GM19328 (cell line): ENCODE measurements at regions not wholly inside any gene's neighbourhood (a gene's known extent, or its start where the extent isn't known, plus 50 kb on each side); places are given as distances from the start of the nearest gene placed in this dataset.

Experiments
- ATAC-seq: cut with Tn5 transposase; IDR thresholded peaks from one replicate; pipeline ENCODE4 v1.9.1; 2021; ENCODE audit warnings: mild to moderate bottlenecking, moderate library complexity; ENCODE audit not compliant: unreplicated experiment

DNA sequence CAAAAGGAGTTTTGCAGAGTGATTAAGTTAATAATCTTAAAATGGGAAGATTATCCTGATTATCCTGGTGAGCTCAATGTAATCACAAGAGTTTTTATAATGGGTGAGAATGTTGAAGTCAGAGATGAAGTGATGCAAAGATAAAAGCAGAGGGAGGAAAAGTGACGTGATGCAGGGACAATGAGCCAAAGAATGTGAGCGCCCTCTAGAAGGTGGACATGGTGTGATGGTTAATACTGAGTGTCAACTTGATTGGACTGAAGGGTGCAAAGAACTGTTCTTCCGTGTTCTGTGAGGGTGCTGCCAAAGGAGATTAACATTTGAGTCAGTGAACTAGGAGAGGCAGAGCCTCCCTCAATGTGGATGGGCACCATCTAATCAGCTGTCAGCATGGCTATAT, 569.6 kb upstream of the AGTR1 start:
- no peak for ATAC-seq

DNA sequence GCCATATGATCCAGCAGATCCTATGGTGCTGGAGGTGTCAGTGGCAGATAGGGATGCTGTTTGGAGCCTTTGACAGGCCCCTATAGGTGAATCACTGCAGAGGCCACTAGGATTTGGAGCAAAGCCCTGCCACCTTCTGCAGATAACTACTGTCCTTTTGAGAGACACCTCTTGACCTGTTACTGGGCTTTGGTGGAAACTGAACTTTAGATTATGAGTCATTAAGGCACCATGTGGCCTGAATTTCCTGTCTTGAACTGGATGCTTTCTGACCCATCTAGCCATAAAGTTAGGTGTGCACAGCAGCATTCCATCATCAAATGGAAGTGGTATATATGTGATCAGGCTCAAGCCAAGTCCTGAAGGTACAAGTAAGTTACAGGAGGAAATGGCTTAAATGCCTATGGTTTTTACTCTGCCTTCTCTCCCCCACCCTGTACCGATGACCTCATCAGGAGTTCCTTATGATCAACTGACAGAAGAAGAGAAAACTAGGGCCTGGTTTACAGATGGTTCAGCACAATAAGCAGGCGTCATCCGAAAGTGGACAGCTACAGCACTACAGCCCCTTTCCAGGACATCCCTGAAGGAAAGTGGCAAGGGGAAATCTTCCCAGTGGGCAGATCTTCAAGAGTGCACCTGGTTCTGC, 565.6 kb upstream of the AGTR1 start:
- ATAC-seq, result no peak

DNA sequence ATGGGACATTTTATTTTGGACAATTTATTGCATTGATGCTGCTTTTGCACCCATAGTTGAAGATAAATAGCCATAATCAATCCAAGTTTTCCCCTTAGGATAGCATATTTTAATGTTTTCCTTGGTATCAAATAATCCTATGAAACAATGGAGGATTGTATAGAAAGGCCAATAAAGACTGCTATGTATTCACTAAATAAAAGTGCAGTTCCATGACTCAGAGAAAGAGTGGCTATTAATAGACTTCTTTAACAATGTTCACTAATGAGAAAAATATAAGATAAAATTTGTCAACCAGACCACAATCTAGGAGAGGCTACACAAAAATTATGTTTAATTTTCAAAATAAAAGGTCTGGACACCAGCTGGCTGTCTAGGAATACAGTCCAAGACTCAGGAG, 560.9 kb upstream of the AGTR1 start:
- no peak for ATAC-seq

DNA sequence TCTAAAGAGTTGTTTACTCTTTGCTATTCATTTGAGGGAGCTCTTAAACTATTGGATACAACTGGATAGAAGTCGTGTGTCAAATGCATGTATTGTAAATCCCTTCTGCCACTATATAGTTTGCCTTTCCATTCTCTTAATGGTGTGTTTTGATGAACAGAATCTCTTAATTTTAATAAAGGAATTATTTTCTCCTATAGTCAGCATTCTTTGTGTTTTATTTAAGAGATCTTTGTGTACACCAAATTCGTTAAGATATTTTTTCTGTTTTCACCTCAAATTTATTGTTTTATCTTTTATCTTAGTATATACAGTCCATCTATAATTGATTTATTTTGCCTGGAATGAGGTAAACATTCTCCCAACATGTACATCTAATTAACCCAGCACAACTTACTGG, 551.5 kb upstream of the AGTR1 start:
- ATAC-seq, result no peak

DNA sequence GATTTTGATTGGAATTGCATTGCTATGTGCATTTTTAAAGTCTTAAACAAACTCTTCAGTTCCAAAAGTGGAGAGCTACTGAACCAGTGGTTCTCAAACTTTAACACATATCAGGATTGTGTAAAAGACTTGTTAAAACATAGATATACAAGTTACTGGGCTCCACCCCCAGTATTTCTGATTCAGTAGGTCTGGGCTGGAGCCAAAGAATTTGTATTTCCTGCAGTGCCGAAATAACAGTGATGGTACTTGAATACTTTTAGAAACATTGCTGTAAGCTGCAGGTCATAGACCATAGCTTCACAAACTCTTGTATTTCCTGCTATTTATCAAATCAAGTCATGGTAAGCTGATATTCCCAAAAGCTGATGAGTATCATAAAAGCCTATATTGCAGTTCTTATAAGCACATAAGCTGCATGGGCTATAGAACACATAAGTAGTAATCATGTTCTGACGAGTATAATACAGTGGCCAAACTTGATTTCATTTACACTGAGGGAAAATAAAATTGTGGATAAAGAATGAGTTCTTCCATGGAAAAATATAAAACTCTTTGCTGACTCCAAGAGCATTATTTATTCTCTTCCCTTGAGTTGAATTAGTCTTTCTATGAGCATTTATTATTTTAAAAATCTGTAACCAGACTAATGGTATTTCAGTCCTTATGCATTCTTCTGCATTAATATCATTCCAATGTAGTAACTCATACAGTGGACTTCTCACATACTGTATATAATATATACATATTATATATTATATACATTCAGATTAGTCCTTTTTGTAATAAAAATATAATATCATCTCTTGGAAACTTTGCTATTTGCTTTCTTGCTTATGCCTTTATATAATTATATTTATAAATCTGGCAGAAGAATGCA, 550.5 kb upstream of the AGTR1 start:
- ATAC-seq, result no peak

DNA sequence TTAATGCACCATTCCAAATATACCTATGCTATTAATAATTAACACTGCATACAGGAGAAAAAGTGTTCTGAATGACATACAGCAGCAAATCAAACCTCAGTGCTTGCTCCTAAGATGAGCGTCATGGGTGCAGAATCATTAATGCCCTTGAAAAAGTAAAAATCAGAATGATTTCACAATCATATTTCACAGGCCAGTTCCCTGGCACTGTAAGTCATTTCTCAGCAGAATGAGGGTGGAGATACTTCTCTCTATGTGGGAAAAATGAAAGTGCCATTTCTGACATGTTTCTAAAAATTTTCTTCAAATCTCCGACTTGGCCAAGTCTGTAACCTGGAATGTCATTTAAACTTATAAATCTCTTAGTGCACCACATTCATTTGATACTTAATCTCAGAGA, 549.8 kb upstream of the AGTR1 start:
- no peak for ATAC-seq

DNA sequence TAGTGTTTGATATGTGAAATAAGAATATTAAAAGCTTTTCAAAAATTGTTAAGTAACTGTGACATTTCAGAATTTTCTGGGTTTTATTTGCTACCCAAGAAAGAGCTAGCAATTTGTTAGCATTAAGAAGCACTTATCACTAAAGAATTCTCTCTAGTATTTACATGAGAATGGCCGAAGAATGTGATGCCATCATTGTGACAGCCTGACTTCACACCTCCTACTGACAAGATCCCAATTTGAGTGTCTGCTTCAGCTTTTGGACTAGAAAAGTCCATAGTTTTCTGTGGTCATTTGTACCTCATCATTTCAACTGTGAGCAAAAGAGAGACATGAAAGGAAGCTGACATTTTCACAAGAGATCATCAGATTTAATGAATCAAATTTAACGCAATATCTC, 548.1 kb upstream of the AGTR1 start:
- ATAC-seq, result no peak

DNA sequence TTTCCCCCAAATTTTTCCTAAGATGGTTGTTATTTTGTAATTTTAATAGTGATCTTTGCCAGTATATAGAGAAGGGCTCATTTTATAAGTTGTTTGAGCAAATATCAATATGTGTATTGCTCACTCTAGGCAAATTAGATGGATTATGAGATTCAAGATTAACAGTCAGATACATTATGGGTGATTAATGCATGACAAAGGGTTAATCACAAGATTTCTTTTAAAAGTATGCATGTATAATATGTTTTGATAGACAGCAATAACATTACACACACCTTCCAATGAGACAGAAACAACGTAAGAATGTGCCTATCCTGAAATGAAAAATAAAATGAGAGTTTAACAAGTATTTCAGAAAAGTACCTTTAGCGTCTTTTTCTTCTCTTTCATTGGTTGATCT, 547.6 kb upstream of the AGTR1 start:
- ATAC-seq, result no peak

DNA sequence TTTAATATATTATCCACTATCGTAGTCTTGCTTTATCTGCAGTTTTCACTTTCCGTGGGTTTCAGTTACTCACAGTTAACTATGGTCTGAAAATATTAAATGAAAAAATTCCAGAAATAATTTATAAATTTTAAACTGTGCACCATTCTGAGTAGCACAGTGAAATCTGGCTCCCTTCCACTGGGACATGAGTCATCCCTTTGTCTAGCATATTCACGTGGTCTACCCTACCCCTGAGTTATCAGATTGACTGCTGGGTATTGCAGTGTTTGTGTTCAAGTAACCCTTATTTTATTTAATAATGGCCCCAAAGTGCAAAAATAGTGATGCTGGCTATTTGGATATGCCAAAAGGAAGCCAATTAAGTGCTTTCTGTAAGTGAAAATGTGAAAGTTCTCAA, 539.5 kb upstream of the AGTR1 start:
- no peak for ATAC-seq

DNA sequence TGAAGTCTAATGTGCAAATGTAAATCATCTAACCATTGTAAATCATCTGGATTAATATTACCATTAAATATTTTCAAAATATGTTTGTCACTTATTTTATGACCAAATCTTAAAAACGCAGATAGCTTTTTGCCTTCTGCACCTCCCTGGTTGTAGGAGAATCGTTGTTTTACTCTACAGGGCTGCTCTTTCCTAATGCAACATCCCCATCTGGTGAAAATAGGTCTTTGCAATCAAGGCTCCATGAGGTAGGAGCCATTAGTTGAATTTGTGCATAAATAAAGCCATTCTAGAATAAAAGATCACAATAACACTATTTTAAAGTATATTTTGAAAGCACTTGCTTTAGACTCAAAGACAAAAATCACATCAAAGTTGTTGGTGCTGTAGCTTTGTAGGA, 535.6 kb upstream of the AGTR1 start:
- ATAC-seq, result no peak

DNA sequence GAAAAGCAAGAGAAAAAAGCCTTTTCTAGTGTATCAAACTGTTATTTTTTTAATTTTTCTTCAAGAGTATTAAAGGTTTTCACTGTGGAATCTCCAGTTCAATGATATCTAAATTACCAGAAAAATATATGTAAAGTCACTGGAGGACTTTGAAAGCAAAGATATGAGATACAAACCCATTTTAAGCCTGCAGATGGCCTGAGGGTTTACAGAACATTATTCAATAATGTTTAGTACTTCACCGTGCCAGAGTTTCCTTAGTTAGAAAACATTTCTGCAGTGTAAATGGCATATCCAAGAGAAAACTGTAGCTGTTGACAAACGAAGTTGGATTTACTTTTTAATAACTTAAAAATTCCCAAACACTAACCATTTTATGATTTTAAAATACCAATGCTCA, 529.4 kb upstream of the AGTR1 start:
- no peak for ATAC-seq

DNA sequence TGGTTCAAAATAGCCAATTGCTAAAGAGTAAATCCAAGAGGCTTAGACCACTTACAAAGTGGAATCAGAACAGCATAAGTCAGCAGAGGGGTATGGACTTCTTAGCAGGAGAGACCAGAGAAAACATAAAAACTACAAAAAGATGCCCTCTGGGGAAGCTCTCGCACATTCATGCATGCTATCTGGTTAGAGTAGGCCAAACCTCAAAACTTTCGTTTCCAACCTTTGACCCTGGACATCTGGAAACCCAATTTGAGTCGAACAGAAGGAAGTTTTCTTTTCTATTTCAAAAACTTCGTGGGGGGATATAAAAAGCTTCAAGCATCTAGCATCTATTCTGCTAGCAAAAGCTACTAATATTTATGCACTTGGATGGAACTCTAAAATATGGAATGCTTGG, 523.9 kb upstream of the AGTR1 start:
- no peak for ATAC-seq

DNA sequence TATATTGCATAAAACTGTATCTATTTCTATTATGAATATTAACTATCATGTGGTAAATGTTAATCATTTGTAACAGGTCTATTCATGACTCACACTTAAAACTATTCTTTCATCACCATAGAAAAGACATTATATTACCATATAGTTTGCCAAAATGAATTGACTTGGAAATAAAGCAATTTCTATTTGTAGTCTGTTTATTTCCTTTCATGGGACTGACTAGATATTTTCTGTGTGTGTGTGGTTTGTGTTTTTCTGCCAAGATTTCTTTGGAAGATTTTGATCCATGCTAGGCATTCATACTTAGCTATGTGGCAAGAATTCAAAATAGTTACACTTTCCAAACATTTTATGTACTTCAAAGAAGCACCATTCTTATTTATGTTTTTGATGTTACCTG, 522.5 kb upstream of the AGTR1 start:
- no peak for ATAC-seq

DNA sequence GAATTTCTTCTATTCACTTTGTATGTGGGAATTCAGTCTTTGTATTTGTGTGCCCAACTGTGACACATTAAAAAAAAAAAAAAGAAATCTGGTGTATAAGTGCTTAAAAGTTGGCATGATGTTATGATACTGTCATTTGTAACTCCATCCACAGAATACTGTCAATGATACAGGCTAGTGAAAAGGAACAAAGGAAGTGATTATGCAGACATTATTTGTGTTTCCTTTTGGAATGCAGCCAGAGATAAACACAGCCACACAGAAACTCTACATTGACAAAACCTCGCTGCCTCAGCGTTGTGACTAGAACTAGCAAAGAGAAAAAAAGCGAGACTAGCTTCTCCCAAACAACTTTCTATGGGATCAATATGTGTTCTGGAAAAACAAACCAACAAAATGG, 519.2 kb upstream of the AGTR1 start:
- ATAC-seq, result no peak

DNA sequence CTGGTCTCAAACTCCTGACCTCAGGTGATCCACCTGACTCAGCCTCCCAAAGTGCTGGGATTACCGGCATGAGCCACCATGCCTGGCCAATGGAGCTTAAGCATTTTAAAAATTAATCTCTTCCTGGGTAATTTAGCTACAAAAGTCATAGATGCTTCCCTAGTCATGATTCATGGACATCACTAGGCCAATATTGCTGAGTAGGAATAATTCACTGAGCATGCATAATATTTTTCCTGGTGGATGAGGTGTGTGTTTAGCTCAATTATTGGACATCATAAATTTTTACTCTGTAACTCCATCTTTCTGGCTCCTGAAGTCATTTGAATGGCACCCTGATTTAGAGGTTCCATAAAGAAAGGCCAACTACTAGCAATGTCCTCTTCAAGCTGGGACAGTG, 512.9 kb upstream of the AGTR1 start:
- no peak for ATAC-seq

DNA sequence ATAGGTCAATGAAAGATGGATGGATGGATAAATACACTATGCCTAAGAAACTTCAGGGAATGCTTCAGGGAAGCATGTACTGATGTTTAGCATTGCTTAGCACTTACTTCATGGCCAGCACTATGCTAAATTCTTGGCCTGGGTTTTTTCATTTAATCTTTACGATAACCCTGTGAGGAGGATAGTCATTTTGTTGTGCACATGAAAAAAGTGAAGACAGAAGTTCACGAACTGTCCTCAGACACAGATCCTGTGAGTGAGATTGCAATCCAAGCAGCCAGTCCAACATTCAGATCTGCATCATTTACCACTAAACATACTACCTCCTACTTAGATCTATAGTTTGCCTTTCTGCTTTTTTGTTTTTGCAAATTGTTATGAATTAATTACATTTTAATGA, 510.8 kb upstream of the AGTR1 start:
- no peak for ATAC-seq

DNA sequence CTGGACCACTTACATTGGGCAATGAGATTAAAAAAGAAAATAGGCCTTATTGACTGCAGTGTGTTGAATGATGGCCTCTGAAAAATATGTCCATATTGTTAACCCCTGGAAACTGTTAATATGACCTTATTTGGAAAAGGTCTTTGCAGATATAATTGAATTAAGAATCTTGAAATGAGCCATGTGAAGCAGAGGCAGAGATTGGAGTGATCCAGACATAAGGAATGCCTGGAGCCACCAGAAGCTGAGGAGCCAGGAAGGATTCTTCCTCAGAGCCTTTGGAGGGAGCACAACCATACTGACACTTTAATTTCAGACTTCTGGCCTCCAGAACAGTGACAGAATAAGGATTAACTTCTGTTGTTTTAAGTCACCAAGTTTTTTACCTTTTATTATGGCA, 510.4 kb upstream of the AGTR1 start:
- ATAC-seq, result no peak

DNA sequence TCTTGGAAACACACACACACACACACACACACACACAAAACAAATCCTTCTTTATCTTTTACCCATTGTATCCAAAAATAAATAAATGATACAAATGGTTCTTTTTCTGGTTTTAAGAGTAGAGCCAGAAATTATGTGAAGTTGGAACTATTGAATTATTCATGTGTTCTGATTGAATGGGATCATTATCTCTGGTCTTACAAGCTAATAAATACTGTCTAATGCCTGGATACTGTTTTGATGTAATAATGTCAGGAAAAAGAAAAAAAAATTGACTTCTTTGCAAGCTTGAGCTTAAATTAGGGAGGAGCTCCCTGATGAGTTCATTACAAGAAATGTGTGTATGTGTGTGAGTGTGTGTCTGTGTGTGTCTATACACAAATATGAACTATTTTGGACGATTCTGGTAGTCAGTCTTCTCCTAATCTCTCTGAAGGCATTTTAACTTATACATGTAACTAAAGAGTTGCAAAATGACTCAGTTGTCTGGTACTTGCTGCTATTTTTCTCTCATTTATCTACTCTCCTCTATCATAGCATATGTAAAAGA, 507.2 kb upstream of the AGTR1 start:
- no peak for ATAC-seq

DNA sequence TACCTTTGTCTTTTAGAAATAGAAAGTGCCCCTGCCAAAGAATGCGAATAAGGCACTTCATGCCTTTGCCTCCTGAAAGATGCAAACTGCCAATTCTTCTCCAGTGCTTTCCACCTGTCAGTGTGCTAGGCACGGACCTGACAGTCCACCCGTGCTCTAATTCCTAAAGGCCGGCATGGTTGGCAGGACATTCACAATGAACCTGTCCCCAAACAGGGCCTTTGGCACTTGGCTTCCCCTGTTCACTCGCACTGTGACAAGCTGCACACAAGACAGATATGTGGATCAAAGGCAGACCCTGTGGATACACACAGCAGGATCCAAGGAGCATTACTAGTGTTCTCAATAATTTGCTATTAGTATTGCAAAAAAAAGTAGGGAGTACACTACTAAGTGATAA, 505.7 kb upstream of the AGTR1 start:
- no peak for ATAC-seq

DNA sequence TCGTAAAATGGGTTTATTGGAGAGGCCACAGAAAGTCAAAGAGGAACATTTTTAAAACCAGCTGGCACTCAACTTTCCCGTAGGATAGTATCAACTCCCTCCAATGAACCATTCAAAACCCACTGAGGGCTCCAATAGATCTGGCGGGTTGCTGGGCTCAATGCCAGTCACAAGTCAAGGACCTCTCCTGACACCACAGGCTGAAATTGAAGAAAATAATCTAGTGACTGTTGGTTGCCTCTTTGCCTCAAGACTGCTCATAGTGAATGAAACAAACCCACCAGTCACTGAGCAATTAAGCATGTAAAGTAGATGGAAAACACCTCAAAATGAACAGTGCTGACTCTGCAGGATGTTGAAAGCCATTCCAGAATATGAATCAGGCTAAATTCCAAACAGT, 500.6 kb upstream of the AGTR1 start:
- ATAC-seq, result no peak

DNA sequence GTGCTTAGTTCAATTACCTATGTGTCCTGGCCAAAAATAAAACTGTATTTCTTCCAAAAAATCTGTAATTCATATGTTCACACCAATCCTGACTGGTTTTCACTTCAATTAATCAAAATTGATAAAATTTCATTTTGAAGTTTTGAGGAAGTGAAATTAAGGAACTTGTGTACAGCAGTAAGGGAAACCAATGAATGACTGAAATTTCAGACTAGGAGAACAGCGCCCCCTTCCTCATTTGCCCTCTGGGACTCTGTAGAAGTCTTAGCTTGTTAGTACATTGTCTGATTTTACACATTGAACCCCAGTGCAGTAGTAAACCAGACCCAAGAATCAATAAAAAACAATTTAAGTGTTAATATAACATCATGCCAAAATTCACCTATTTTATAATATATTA, 495.3 kb upstream of the AGTR1 start:
- no peak for ATAC-seq

DNA sequence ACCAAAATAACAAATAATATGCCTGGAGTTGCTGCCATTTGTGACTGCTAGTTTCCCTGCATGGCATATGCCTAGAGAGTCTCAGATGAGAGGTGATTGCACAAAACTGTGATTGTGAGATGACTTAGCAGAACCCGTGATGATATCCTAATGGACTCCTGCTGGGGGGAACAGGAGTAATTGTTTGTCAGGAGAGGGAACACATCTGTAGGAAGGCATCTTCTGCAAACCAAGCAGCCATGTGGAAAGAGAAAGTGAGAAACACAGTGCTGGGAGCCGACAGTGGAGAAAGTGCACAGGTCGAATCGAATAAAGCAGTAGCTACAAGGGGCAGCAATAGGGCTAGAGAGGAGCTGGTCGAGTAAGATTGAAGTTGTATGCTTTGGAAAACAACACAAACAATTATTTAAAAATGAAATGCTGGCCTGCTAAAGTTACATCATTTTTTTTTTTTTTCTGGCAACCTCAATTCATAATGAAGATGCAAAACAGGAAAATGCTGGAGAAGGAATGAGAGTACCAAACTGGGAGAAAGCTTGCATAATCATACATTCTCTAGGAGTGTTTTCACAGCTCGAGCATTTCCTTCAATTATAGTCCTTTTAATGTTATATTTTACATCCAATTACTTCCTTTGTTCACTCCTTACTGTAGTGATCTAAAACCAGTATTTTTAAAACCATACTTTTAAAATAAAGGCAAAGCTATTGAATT, 494.2 kb upstream of the AGTR1 start:
- no peak for ATAC-seq
